OCI-LY7 (cell line): ENCODE measurements at regions not wholly inside any gene's neighbourhood (a gene's known extent, or its start where the extent isn't known, plus 50 kb on each side); places are given as distances from the start of the nearest gene placed in this dataset.

Experiments used
- EZH2phosphoT487 ChIP-seq: fragments of 200-600 bp; sonication (generic); IDR thresholded peaks from 2 replicates; pipeline ENCODE4 v1.6.1; 2018; ENCODE audit warnings: low read depth, borderline replicate concordance, mild to moderate bottlenecking, mixed run types, antibody characterized with exemption, low read length, moderate library complexity, mixed read lengths
- TF ChIP-seq, protein P1 (sequence below): fragments of 200-600 bp; sonication (generic); conservative IDR thresholded peaks from 2 replicates; pipeline ENCODE4 v1.5.1; 2014; ENCODE audit warnings: mild to moderate bottlenecking, antibody characterized with exemption, low read length, moderate library complexity, mixed read lengths

DNA sequence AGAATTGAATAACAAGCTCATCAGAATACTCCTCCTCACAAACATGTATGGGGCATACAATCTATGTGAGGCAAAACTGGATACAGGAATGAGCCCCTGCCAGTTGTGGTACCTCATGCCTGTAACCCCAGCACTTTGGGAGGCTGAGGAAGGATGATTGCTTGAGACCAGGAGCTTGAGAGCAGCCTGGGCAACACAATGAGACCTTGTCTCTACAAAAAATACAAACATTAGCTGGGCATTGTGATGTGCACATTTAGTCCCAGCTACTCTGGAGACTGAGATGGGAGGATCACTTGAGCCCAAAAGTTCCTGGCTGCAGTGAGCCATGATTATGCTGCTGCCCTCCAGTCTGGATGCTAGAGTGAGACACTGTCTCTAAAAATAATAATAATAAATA is 611.0 kb downstream of the NLGN4X start:
- TF ChIP-seq, protein P1, sequence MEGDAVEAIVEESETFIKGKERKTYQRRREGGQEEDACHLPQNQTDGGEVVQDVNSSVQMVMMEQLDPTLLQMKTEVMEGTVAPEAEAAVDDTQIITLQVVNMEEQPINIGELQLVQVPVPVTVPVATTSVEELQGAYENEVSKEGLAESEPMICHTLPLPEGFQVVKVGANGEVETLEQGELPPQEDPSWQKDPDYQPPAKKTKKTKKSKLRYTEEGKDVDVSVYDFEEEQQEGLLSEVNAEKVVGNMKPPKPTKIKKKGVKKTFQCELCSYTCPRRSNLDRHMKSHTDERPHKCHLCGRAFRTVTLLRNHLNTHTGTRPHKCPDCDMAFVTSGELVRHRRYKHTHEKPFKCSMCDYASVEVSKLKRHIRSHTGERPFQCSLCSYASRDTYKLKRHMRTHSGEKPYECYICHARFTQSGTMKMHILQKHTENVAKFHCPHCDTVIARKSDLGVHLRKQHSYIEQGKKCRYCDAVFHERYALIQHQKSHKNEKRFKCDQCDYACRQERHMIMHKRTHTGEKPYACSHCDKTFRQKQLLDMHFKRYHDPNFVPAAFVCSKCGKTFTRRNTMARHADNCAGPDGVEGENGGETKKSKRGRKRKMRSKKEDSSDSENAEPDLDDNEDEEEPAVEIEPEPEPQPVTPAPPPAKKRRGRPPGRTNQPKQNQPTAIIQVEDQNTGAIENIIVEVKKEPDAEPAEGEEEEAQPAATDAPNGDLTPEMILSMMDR = no peak
- no peak for TF ChIP-seq EZH2phosphoT487
